H1 (cell line): ENCODE measurements at regions not wholly inside any gene's neighbourhood (a gene's known extent, or its start where the extent isn't known, plus 50 kb on each side); places are given as distances from the start of the nearest gene placed in this dataset.
"Not testable (repeated sequence)": the region's sequence is repeated elsewhere in the genome, so short reads cannot be mapped to it uniquely, and the experiment has no call there.

Experiments
- CTCF ChIA-PET: fragments of 300-600 bp; sonication (Branson Sonifier 250); formaldehyde crosslinking; loops from one replicate; lab custom pipeline; 2021; ENCODE audit not compliant: partially characterized antibody; lab: Charles Lee
- POLR2A ChIA-PET: fragments of 300-600 bp; sonication (Branson Sonifier 250); formaldehyde crosslinking; loops from one replicate; lab custom pipeline; 2021; ENCODE audit warnings: inconsistent platforms; ENCODE audit not compliant: partially characterized antibody; lab: Charles Lee
- DNase-seq, 2 experiments: peaks; one replicate each; pipeline versions ENCODE4 v3.0.0 to v3.0.0-alpha.2; 2010 to 2022; ENCODE audit warnings: low spot score in 2 of 2, low read depth in 1 of 2, mixed read lengths in 1 of 2
- FAIRE-seq: peaks from 2 replicates; lab custom pipeline; 2011; peaks lifted over from hg19 to GRCh38; lab: Jason Lieb, UNC
- H2AFZ ChIP-seq: 2 replicates; pipeline ENCODE4 v1.8.1; 2012; ENCODE audit warnings: low read length, inconsistent platforms
- H2AK5ac ChIP-seq: 2 replicates; pipeline ENCODE4 v1.6.1; 2013; ENCODE audit warnings: low read depth, low read length
- H2BK120ac ChIP-seq: replicated peaks from 2 replicates; pipeline ENCODE3; 2013; ENCODE audit warnings: low read depth, low read length, inconsistent platforms
- H2BK12ac ChIP-seq: 2 replicates; pipeline ENCODE4 v1.6.1; 2013; ENCODE audit warnings: low read depth, low read length
- H2BK15ac ChIP-seq: 2 replicates; pipeline ENCODE4 v1.6.1; 2013; ENCODE audit warnings: low read length
- H2BK20ac ChIP-seq: 2 replicates; pipeline ENCODE4 v1.6.1; 2013; ENCODE audit warnings: low read length
- H2BK5ac ChIP-seq: 2 replicates; pipeline ENCODE4 v1.6.1; 2013; ENCODE audit warnings: low read depth, low read length
- H3K14ac ChIP-seq: 2 replicates; pipeline ENCODE4 v1.6.1; 2013; ENCODE audit warnings: inconsistent platforms; ENCODE audit not compliant: insufficient read length
- H3K18ac ChIP-seq: 2 replicates; pipeline ENCODE4 v1.6.1; 2013; ENCODE audit warnings: low read length; ENCODE audit errors: extremely low read depth
- H3K23ac ChIP-seq: 2 replicates; pipeline ENCODE4 v1.6.1; 2013; ENCODE audit warnings: inconsistent platforms; ENCODE audit not compliant: insufficient read length
- H3K23me2 ChIP-seq: 2 replicates; pipeline ENCODE4 v1.6.1; 2013; ENCODE audit warnings: low read depth, low read length
- H3K27ac ChIP-seq: 2 replicates; pipeline ENCODE4 v1.6.1; 2011; ENCODE audit warnings: low read depth, low read length, inconsistent platforms
- H3K27me3 ChIP-seq, 4 experiments: replicated peaks in 1 of 4; 1 replicate in 1 of 4; 2 replicates in 3 of 4; pipeline versions ENCODE4 v1.6.1 to v1.8.1; 2011 to 2013; ENCODE audit warnings: low read length in 3 of 4, mild to moderate bottlenecking in 3 of 4, inconsistent platforms in 2 of 4, mixed read lengths in 2 of 4, moderate library complexity in 1 of 4; ENCODE audit not compliant: control insufficient read depth in 3 of 4, insufficient read depth in 3 of 4; ENCODE audit errors: extremely low read depth in 1 of 4
- H3K36me3 ChIP-seq, 4 experiments: 2 replicates each; pipeline versions ENCODE4 v1.6.1 to v1.8.1; 2011 to 2013; ENCODE audit warnings: mild to moderate bottlenecking in 4 of 4, low read length in 3 of 4, moderate library complexity in 2 of 4, control low read depth in 1 of 4, inconsistent platforms in 1 of 4; ENCODE audit not compliant: insufficient read depth in 4 of 4, control insufficient read depth in 2 of 4
- H3K4ac ChIP-seq: replicated peaks from 2 replicates; pipeline ENCODE3; 2013; ENCODE audit warnings: low read length, low read depth, mixed read lengths, inconsistent platforms; ENCODE audit not compliant: insufficient read length
- H3K4me1 ChIP-seq, 4 experiments: replicated peaks in 1 of 4; 1 replicate in 1 of 4; 2 replicates in 3 of 4; pipeline versions ENCODE4 v1.6.1 to v1.8.1; 2011 to 2013; ENCODE audit warnings: low read length in 3 of 4, inconsistent platforms in 2 of 4, mixed read lengths in 1 of 4; ENCODE audit not compliant: insufficient read depth in 4 of 4, control insufficient read depth in 3 of 4
- H3K4me2 ChIP-seq, 2 experiments: 2 replicates each; pipeline versions ENCODE4 v1.6.1 to v1.8.1; 2011 to 2013; ENCODE audit warnings: low read depth in 2 of 2, low read length in 2 of 2, control low read depth in 1 of 2, inconsistent platforms in 1 of 2, mild to moderate bottlenecking in 1 of 2; ENCODE audit not compliant: insufficient read depth in 1 of 2
- H3K4me3 ChIP-seq, 4 experiments: fragments of 200-600, 300-600 bp in 1 of 4; sonication (generic), shearing (Covaris generic), sonication (Bioruptor Twin) in 1 of 4; 2 replicates each; pipeline versions ENCODE4 v1.5.1 to v1.8.1; 2011 to 2016; ENCODE audit warnings: low read length in 4 of 4, low read depth in 3 of 4, control low read depth in 2 of 4, inconsistent platforms in 2 of 4, mild to moderate bottlenecking in 2 of 4, mixed read lengths in 1 of 4, moderate library complexity in 1 of 4; ENCODE audit not compliant: insufficient read depth in 2 of 4; ENCODE audit errors: extremely low read depth in 1 of 4
- H3K56ac ChIP-seq: replicated peaks from 2 replicates; pipeline ENCODE3; 2013; ENCODE audit warnings: low read depth, mild to moderate bottlenecking, mixed read lengths, low read length, inconsistent platforms; ENCODE audit not compliant: insufficient read length
- H3K79me1 ChIP-seq: 2 replicates; pipeline ENCODE4 v1.6.1; 2013; ENCODE audit warnings: low read depth, low read length, control low read depth
- H3K79me2 ChIP-seq, 2 experiments: 2 replicates each; pipeline versions ENCODE4 v1.6.1 to v1.8.1; 2012 to 2013; ENCODE audit warnings: low read length in 2 of 2, mild to moderate bottlenecking in 2 of 2, inconsistent platforms in 1 of 2; ENCODE audit not compliant: insufficient read depth in 2 of 2, control insufficient read depth in 1 of 2
- H3K9ac ChIP-seq, 4 experiments: replicated peaks in 1 of 4; 1 replicate in 1 of 4; 2 replicates in 3 of 4; pipeline versions ENCODE4 v1.6.1 to v1.8.1; 2011 to 2013; ENCODE audit warnings: low read depth in 3 of 4, low read length in 3 of 4, control low read depth in 2 of 4, mild to moderate bottlenecking in 2 of 4, moderate library complexity in 2 of 4, inconsistent platforms in 1 of 4; ENCODE audit errors: extremely low read depth in 1 of 4
- H3K9me3 ChIP-seq, 2 experiments: 2 replicates each; pipeline versions ENCODE4 v1.6.1 to v1.8.1; 2012 to 2013; ENCODE audit warnings: mild to moderate bottlenecking in 2 of 2, moderate library complexity in 2 of 2, control low read depth in 1 of 2, inconsistent platforms in 1 of 2, low read depth in 1 of 2, low read length in 1 of 2, mixed read lengths in 1 of 2; ENCODE audit not compliant: insufficient read depth in 2 of 2
- H4K20me1 ChIP-seq, 2 experiments: replicated peaks in 1 of 2; 2 replicates each; pipeline versions ENCODE3 to v1.8.1; 2011 to 2013; ENCODE audit warnings: inconsistent platforms in 2 of 2, low read length in 2 of 2, mild to moderate bottlenecking in 1 of 2; ENCODE audit not compliant: insufficient read depth in 2 of 2, control insufficient read depth in 1 of 2
- H4K5ac ChIP-seq: 2 replicates; pipeline ENCODE4 v1.6.1; 2013; ENCODE audit warnings: low read length, low read depth, mixed read lengths, inconsistent platforms; ENCODE audit not compliant: insufficient read length
- H4K8ac ChIP-seq: 2 replicates; pipeline ENCODE4 v1.8.0; 2013; ENCODE audit warnings: mild to moderate bottlenecking, moderate library complexity, low read length, inconsistent platforms; ENCODE audit not compliant: insufficient read depth; ENCODE audit errors: extremely low read depth
- H4K91ac ChIP-seq: replicated peaks from 2 replicates; pipeline ENCODE3; 2013; ENCODE audit warnings: low read length, mixed read lengths, inconsistent platforms; ENCODE audit not compliant: insufficient read length
- BACH1 ChIP-seq: IDR thresholded peaks from 2 replicates; pipeline ENCODE4 v1.6.1; 2012; ENCODE audit warnings: low read length, improper control_type of control experiment
- MAFK ChIP-seq: IDR thresholded peaks from 2 replicates; pipeline ENCODE4 v1.6.1; 2012; ENCODE audit warnings: low read depth, mild to moderate bottlenecking, improper control_type of control experiment, low read length
- WGBS, 2 experiments: shearing (Covaris generic) in 1 of 2; methylation state at CpG; one replicate each; pipeline versions ENCODE4 v1.1.6 to v1.1.7; 2013 to 2015; ENCODE audit warnings: low lambda C conversion rate in 2 of 2, mixed read lengths in 2 of 2, inconsistent platforms in 1 of 2, low coverage in 1 of 2, missing lambda C conversion rate in 1 of 2; ENCODE audit not compliant: insufficient replicate concordance in 2 of 2, insufficient coverage in 1 of 2, insufficient read length in 1 of 2; ENCODE audit errors: extremely low coverage in 1 of 2, missing lambda C conversion rate in 1 of 2; 5-methylcytosine and 5-hydroxymethylcytosine counted together

DNA sequence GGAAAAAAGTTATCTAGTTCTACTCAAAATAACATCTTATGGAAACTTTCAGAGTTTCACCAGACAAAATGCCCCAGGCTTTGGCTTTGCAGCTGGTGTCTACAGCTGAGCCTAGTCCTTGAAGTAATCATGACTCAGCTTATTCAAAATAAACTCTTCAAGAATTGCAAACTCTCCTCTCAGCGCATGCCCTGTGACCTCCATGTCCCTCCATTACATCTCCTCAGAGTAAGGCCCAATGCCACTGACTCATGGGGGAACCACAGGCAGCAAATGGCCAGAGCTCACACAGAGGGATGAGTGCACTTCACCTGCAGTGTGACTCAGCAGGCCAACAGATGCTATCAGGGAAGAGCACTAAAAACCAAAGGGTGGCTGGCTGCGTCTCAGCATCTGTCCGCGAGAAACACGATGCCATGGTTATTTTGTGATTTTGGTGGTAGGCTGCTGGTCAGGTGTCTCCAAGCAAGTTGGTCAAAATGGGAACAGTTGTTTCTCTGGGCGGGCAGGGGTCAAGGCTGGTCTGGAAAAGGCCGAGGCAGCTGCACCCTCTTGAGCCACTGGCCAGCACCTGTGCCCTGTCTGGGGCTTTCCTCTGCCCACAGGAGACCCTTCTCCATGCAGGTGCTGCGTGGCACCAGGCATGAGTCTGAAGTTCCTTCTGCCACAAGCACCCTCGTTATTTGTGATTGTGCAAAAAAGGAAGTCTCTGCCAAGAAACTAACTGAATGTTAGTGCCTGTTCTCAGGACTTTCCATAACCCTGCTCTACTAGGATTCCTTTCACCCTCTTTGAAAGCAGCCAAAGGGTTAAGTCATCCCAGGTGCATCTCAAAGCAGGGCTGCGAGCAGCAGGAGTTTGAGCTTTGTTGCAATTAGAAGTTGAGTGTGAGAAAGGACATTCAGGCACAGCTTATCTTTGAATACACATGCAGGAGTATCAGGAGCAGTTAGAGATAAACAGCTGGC is 118.1 kb upstream of the PLGLB2 start:
- H3K4me3 ChIP-seq, H3K4me1 ChIP-seq, H2AK5ac ChIP-seq, H4K91ac ChIP-seq, H3K36me3 ChIP-seq, H3K9ac ChIP-seq, H3K27ac ChIP-seq, H2BK5ac ChIP-seq, H3K14ac ChIP-seq, H4K20me1 ChIP-seq, H3K79me2 ChIP-seq, H3K9me3 ChIP-seq, H3K18ac ChIP-seq, H2BK120ac ChIP-seq, H3K79me1 ChIP-seq, H4K5ac ChIP-seq, H2AFZ ChIP-seq, H3K4ac ChIP-seq, H3K4me2 ChIP-seq, H2BK15ac ChIP-seq, CTCF ChIA-PET, H3K56ac ChIP-seq, H2BK20ac ChIP-seq, H3K23ac ChIP-seq, H3K23me2 ChIP-seq, H4K8ac ChIP-seq, DNase-seq, POLR2A ChIA-PET, H3K27me3 ChIP-seq: not testable (repeated sequence)
- FAIRE-seq, result peak; percentile 97
- peak; percentile 67 for TF ChIP-seq BACH1
- TF ChIP-seq MAFK, result 0 out of 2 replicates have a peak, but pooled peaks have one; percentile 16
- H2BK12ac ChIP-seq, result 0 out of 2 replicates have a peak overlapping the region, but pooled peaks have one; percentile 60
- WGBS, 2 experiments, result 68% methylated on average over 9 of the region's 10 CpGs; no CpG with 5 or more reads in 1 of the 2 experiments
